ENCODE measurements at regions not wholly inside any gene's neighbourhood (a gene's known extent, or its start where the extent isn't known, plus 50 kb on each side); places are given as distances from the start of the nearest gene placed in this dataset.

GRCh38 chr9:13750639-13751038 is 471.1 kb upstream of the MPDZ start:
- TF ChIP-seq POLR2AphosphoS5 (IDR thresholded peaks at IDR 0.05; ENCODE audit: low read depth) (no peak), CTCF (conservative IDR thresholded peaks at IDR 0.05; ENCODE audit: low read depth in 2 of 2) (peak; percentile 12 to 33; a peak in 2 of 4 replicates)

Data from GM23338 (cell line).